ENCODE measurements at regions not wholly inside any gene's neighbourhood (a gene's known extent, or its start where the extent isn't known, plus 50 kb on each side); places are given as distances from the start of the nearest gene placed in this dataset.
"Not testable (repeated sequence)": the region's sequence is repeated elsewhere in the genome, so short reads cannot be mapped to it uniquely, and the experiment has no call there.

DNA sequence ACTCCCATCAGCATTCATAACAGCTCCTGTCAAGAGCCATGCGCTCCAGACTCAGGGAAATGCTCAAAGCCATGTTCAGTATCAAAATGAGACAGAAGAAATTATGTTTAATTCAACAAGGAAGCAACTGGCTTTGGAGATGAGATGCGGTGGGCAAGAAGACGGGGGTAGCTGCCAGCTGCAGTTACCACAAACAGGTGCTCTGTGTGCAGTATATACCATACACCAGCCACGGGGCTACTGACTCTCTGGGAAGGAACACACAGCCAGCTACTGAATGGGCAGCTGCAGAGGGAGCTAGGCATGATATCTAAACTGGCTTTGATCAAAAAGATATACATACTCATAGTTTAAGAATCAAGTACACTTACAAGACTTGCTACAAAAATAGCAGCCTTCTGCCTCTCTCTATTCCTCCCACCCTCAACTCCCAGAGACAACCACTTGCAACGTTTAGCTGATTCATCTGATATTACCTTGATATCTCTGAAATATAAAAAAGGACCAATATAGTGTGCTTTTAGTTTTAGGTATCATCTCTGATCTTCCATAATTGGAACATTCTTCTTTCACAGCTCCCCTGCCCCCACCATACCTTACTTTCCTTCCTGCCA is 593.0 kb downstream of the UQCRFS1 start:
- DNase-seq = no peak

GRCh38 chr19:28618504-28618903 is 594.4 kb downstream of the UQCRFS1 start:
- no peak for DNase-seq

DNA sequence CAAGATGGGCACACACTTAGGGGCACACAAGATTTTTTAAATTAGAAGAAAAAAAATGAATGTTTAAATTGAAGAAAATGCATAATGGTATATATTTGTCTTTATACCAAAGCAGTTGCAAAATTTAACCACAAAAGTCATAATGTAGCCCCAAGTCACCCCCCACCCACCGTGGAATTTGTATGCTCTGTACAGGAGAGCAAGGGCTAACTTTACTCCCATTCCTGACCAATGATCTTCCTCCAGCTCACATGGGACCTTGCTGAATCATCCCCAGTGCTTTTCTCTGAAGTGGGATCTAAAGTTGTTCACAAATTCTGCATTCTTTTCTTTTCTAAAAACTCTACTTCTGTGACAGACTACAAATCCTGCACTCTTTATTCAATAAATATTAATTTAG is 597.0 kb downstream of the UQCRFS1 start:
- no peak for DNase-seq

GRCh38 chr19:28615546-28615916 is 597.4 kb downstream of the UQCRFS1 start:
- no peak for DNase-seq

- DNase-seq = no peak
These were observed 598.1 kb downstream of the UQCRFS1 start for GRCh38 chr19:28614634-28615545.

- no peak for DNase-seq
These were observed 600.6 kb downstream of the UQCRFS1 start for GRCh38 chr19:28612275-28612769.

DNA sequence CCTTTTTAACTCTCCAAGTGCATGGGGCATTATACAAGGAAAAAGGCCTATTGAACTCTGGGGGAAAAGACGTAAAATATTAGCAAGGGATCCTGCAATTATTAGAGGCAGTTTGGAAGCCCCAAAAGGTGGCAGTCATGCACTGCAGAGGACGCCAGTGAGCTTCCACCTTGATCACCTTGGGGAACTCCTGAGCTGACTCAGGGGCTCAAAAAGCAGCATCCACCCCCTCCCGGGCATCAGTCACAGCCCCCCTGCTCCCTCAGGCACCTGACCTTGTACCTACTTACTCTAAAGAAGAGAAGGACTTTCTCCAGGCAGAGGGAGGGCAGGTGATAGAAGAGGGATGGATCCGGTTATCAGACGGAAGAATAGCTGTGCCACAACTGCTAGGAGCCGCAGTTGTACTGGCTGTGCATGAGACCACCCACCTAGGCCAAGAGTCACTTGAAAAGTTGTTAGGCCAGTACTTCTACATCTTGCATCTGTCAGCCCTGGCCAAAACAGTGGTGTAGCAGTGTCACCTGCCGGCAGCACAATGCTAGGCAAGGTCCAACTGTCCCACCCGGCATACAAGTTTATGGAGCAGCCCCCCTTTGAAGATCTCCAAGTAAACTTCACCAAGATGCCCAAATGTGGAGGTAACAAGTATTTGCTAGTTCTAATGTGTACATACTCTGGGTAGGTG is 601.6 kb downstream of the UQCRFS1 start:
- DNase-seq = not testable (repeated sequence)

- DNase-seq = no peak
These were observed 602.2 kb downstream of the UQCRFS1 start for GRCh38 chr19:28610731-28611130.

DNA sequence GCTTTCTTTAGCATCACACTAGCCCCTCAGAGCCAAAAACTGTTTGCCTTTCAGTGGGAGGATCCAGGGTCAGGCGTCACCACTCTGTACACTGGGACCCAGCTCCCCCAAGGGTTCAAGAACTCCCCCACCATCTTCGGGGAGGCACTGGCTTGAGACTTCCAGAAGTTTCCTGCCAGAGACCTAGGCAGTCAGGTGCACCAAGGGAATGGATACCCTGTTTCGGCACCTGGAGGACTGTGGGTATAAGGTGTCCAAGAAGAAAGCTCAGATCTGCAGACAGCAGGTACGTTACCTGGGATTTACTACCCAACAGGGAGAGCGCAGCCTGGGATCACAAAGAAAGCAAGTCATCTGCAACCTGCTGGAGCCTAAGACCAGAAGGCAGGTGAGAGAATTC is 603.0 kb downstream of the UQCRFS1 start:
- no peak for DNase-seq

DNA sequence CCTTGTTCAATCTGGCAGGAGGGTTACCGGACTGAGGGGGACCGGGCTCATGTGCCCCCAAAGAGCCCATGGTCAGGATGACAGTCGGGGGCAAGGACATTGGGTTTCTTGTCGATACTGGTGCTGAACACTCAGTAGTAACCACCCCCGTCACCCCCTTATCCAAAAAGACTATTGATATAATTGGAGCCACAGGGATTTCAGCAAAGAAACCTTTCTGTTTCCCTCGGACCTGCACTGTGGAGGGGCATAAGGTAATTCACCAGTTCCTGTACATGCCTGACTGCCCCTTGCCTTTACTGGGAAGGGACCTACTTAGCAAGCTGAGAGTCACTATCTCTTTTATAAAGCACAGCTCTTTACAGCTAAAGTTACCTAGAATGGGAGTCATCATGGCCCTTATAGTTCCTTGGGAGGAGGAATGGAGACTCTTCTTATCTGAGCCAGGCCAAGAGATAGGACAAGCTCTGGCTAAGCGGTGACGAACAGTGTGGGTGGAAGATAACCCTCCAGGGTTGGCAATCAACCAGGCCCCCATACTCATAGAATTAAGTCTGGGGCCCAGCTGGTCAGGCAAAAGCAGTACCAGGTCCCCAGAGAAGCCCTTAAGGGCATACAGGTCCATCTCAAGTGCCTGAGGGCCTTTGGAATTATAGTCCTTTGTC is 603.7 kb downstream of the UQCRFS1 start:
- no peak for DNase-seq

DNA sequence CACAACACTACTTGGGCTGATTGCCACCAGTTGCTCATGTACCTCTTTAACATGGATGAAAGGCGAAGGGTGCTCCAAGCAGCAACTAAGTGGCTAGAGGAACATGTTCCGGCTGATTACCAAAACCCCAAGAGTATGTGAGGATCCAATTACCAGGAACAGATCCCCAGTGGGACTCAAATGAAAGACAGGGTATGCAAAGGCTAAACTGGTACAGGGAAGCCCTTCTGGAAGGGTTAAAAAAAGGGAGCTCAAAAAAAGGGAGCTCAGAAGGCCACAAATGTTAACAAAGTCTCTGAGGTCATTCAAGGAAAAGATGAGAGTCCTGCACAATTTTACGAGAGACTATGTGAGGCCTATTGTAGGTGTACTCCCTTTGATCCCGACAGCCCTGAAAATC is 604.7 kb downstream of the UQCRFS1 start:
- no peak for DNase-seq

DNA sequence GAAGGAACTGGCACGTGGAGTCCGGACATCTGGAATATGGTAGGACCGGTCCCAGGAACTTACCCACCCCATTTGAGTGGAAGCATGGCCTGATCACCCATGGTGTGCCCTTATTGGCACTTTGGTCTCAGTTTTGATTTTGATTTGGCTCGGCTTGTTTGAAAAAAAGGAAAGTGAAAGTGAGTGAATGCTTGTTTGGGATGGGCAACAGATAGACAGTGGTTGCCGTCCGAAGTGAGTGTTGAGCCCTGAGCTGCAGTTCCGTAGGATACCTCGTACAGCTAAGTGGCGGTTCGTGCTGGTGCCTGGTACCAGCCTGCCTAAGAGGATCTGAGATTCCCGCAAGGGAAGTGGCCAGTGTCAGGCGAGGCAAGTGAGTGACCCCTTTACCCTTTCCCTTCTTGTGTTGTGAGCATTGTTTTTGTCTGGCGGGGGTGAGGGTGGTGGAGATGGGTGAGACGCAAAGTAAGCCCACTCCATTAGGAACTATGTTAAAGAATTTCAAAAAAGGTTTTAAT is 605.8 kb downstream of the UQCRFS1 start:
- DNase-seq = no peak

DNA sequence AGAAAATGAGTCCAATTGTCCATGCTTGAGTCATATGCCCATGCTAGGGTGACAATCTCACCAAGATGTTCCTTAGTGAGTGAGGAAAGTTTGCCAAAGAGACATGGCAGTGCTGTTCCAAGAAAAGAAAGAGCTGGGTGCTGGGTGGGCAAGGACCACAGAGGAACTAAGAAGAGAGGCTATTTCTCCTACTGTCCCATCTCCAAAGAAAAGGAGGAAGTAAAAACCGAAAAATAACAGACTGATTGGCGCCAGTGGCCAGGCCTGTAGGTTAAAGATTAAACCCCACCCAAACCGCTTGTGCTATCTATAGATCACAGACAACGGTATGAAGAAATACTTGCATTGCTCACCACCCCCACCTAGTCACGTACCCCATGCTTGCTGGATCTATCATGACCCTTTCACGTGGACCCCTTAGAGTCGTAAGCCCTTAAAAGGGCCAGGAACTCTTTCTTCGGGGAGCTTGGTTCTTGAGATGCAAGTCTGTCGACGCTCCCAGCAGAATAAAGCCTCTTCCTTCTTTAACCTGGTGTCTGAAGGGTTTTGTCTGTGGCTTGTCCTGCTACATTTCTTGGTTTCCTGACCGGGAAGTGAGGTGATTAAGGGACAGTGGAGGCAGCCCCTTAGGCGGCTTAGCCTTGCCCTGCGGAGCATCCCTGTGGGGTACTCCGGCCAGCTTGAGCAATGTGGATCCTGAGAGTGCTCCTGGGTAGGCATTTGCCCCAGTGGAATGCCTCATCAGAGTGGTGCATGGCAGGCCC is 606.5 kb downstream of the UQCRFS1 start:
- DNase-seq = no peak

DNA sequence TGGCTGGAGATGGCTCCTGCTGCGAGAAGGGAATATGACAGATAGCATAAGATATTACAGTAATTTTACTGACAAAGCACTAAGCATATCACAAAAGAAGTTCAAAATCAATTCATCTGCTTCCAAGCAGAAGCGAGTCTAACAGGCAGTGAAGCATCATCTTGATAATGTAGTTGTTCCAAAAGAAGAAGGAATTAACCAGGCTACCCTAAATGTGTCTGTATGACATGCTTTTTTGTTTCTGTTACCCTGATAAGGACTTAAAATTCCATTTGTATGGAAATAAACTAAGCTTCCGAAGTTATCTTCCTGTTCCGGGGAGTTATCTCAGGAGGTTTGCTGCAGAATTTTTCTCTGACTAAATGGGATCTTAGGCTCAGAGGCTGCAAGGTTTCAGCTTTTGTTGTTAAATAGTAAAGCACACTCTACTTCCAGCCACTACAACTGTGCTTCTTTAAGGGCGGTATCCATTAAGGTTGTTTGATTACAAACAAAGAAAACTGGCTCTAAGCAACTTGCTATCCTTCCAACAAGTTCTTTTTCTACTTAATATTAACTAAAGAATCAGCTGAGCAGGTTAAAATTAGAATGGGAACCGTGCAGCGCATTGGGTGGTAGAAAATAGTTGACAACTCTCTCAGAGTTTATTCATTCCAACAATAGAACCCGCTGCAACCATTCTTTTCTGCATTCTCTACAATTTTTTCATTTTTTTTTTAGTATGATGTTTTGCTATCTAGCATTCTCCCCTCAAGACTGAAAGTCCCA is 607.3 kb downstream of the UQCRFS1 start:
- no peak for DNase-seq

GRCh38 chr19:28603453-28603852 is 609.5 kb downstream of the UQCRFS1 start:
- DNase-seq = no peak

GRCh38 chr19:28602675-28603298 is 610.2 kb downstream of the UQCRFS1 start:
- DNase-seq = no peak

GRCh38 chr19:28601723-28602440 is 611.1 kb downstream of the UQCRFS1 start:
- DNase-seq = no peak

- no peak for DNase-seq
These were observed 614.1 kb downstream of the UQCRFS1 start for GRCh38 chr19:28598861-28599260.

- DNase-seq = peak; percentile 77
These were observed 616.3 kb downstream of the UQCRFS1 start for GRCh38 chr19:28596561-28597071.
